GM21515 (cell line): ENCODE measurements at regions not wholly inside any gene's neighbourhood (a gene's known extent, or its start where the extent isn't known, plus 50 kb on each side); places are given as distances from the start of the nearest gene placed in this dataset.

Source experiments
- ATAC-seq: cut with Tn5 transposase; IDR thresholded peaks from one replicate; pipeline ENCODE4 v1.9.1; 2021; ENCODE audit not compliant: unreplicated experiment

DNA sequence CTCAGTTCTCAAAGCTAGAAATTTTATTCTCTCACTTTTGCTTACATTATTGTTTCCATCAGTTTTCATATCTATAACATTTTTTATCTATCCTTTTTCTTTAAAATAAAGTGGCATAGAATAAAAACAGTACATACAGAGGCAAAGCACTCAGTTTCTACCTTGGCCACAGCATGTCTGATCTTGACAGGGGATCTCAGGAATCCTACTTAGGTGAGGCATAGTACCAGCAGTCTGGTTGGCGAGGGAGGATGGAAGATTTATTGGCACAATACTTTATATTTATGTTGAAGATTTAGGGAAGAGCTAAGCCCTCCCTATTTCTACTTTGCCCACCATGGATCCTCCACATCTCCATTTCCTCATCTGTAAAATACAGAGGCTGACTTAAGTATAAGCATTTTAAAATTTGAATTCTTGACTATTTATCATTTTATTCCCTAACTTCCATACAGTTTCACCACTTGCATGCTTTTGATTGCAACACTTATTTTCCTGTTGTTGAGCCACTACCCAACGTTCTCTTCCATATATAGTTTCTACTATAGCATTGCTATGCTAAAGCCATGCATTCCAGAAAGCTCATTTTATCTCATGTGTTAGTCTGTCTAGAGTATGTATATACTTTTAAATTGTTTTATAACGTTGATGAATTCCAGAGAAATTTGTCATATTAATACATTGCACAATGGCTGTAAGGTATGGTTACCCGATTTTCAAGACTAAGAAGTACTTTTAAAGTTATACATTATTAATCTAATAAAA lies 506.7 kb downstream of the KCTD12 start:
- no peak for ATAC-seq

GRCh38 chr13:76378767-76379166 lies 507.4 kb downstream of the KCTD12 start:
- ATAC-seq, result no peak

DNA sequence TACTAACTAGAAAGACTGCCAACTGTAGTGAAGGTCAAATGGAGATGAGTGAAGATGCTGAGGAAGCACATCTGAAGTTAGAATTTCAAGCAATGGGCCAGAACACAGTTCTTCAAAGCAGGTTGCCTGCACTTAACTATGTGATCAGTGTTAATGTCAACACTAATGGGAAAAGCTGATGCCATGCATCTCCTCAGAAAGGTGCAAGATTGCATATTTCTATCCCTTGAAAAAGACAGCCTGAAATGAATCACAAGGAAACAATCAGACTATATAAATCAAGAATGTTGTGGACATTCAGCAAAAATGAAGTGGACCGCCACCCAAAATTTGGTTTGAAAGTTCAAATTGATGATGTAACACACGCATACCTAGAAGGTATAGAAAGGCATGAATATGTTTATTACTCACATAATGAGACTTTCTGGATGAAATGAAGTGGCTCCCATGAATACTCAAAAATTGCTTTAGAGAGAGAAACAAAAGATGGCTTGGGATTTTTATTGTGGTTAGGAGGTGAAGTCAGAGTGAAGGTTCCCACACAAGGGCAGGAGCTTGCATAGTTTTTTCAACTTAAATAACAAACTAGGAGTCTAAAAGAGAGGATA lies 522.4 kb downstream of the KCTD12 start:
- ATAC-seq, result no peak

DNA sequence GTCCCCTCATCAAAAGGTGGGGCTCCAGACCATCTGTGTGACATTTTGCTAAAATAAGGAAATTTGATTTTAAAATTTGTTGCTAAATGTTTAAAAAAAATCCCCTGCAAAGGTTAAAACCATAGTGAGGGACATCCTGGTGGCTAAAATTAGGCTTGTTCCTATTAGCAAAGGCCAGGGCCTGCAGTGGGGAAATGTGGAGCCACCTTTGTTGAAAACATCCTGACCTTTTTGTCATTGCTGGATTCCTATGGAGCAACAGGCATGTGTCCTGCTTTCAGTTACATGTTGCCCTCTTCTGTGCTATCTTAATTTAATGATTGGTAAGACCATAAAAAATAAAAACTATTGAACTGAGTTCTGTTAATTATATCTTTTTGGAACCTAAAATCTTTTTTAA lies 524.3 kb downstream of the KCTD12 start:
- ATAC-seq, result no peak

- ATAC-seq, result no peak
Measured at GRCh38 chr13:76351541-76352229, 534.5 kb downstream of the KCTD12 start.

GRCh38 chr13:76350399-76350798 lies 535.8 kb downstream of the KCTD12 start:
- no peak for ATAC-seq

DNA sequence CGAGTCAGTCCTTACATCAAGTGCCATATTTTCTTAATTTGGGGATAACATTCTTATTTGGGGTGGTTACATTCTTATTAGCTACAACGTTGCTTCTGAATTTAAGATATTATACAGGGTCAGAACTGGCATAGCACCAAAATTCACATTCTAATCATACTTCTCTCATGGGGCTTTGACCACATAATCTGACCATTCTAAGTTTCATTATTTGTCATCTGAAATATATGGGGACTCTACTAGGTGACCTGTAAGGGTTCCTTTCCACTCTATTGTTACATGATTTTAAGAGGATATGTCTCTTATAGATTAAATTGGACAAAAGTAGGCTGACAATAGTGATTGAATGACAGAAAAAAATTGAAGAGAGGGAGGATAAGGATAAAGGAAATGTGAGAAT lies 536.5 kb downstream of the KCTD12 start:
- ATAC-seq, result no peak

DNA sequence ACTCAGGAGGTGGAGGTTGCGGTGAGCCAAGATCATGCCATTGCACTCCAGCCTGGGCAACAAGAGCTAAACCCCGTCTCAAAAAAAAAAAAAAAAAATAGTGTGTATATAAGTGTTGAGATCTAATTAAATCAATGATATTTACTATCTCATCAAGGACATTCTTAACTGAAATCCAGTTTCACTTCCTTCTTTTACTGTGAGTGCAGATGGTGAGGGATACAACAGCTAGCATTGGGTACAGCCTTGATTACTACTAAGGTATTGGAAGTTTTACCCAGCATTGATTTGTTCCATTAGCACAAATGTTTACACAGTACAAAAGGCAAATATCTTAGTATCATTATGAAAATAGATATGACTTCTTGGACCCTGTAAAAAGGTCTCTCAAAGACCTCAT lies 546.6 kb downstream of the KCTD12 start:
- ATAC-seq, result no peak

- no peak for ATAC-seq
Measured at GRCh38 chr13:76338003-76338402, 548.2 kb downstream of the KCTD12 start.

DNA sequence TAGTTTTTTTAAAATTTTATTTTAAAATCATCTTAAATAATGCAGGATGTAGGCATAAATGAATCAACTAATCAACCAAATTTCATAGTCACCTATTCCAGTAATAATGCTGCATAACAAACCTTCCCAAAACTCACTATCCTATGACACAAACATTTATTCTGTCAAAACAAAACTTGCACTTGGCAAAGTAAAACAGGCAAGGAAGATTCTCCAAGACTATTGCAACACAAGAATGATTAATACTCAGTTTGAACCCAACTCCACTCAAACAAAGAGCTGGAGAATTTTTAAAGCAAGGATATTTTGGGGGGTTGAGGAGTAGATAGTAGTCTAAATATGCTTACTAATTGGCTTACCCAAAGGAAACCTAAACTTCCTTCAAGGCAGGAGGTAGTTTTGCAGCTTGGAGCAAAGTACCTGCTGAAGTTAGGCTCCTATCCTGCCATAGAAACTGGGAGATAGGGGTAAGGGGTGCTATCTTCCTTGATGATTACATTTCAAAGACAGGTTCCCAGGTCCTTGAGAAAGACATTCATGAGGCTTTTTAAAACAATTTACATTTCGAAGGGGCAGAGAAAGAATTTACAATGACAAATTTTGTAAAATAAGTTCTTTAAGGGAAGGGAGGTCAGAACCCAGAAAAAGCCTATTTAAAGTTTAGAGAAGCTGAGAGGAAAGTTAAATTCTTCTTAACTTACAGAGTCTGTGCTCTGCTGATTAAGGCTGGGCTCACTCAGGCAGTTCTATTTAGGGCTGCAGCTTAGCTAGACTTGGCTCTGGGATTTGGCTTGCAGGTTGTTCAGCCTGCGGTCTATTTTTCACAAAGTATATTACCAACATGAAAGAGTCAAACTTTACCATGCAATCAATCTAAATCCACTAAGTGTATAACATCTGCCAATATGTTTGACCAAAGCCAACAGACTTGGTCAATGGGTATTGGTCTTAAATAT lies 549.0 kb downstream of the KCTD12 start:
- ATAC-seq, result no peak

GRCh38 chr13:76335463-76335862 lies 550.7 kb downstream of the KCTD12 start:
- ATAC-seq, result no peak

GRCh38 chr13:76331943-76332712 lies 554.1 kb downstream of the KCTD12 start:
- ATAC-seq, result no peak

GRCh38 chr13:76330761-76331160 lies 555.4 kb downstream of the KCTD12 start:
- no peak for ATAC-seq

DNA sequence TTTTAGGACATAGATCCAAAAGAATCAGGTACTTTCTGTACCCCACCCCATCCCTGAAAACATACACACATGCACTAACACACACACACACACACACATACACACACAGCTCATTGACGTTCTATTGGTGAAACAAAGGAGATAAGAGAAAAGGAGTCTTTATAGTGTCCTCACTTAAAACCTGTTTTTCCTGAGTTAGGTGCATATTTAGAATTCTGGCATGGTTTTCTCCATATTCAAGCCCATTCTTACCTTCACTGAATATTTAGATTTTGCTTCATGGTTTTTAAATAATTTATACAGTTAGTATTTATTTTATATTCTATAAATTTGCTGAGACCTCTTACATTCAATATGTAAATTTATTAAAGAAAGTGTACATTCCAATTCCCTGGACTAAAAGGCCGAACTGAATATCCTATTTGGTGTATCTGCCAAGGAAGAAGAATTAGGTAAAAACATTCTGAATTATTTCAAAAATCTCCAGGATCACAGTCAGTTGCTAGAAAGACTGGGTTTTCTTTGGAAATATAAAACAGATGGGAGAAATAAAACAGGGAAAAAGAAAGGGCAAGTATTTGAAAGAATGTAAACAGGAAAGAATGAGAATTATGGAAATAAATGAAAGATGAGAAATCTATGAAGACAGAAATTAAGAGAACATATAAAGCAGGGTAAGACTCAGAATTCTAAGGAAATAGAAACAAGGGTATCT lies 556.2 kb downstream of the KCTD12 start:
- no peak for ATAC-seq

- no peak for ATAC-seq
Measured at GRCh38 chr13:76329004-76329403, 557.2 kb downstream of the KCTD12 start.

DNA sequence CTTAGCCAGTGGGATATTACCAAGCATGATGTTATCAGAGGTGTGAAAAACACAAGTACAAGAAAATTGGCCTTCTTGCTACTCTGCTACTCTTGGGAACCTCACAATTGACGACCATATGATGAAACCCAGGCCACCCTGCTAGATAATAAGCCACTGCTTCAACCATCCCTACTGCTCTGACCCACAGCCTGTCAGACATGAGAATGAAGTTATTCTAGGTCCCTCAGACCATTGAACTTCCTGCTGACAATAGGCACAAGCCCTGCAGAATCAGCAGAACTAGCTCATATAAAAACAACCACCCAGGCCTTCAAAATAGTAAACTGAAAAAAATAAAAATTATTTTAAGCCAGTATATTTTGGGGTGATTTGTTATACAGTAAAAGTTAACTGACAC lies 559.9 kb downstream of the KCTD12 start:
- no peak for ATAC-seq

GRCh38 chr13:76319921-76320320 lies 566.3 kb downstream of the KCTD12 start:
- ATAC-seq, result no peak

GRCh38 chr13:76316998-76317527 lies 569.1 kb downstream of the KCTD12 start:
- no peak for ATAC-seq

DNA sequence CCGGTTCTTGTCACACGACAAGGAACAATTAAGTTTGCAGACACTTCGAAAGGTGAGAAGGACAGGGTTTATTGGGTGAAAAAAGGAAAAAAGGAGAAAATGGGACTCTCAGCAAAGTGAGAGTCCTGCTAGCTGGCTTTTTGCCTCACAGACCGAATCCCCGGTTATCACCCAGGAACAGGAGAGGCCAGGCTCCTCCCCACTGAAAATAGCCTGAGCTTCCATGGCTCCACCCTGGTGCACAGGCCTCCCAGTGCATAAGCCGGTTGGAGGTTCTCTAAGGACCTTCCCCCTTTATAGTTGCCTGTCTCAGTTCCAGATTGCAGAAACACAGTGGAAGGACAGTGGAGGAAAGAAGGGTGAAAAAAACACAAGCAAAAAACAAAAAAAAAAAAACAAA lies 571.7 kb downstream of the KCTD12 start:
- ATAC-seq, result no peak
